Esophagus muscularis mucosa (tissue), 4 donors: ENCODE measurements at regions not wholly inside any gene's neighbourhood (a gene's known extent, or its start where the extent isn't known, plus 50 kb on each side); places are given as distances from the start of the nearest gene placed in this dataset.

Source experiments
- EP300 ChIP-seq: sonication (generic); formaldehyde crosslinking; IDR thresholded peaks from one replicate; pipeline ENCODE4 v1.6.1; 2017; ENCODE audit warnings: antibody characterized with exemption
- POLR2AphosphoS5 ChIP-seq, 2 donors: sonication (generic); formaldehyde crosslinking; IDR thresholded peaks; one replicate each; pipeline ENCODE4 v1.6.1; 2017; ENCODE audit warnings: antibody characterized with exemption in 2 of 2
- TF ChIP-seq, protein P1 (sequence below), 3 experiments: fragments of 200-600 bp in 2 of 3; fragments of 450-650 bp in 1 of 3; sonication (generic) in 2 of 3; IDR thresholded peaks; one replicate each; pipeline ENCODE4 v1.5.1; 2017 to 2019; ENCODE audit warnings: antibody characterized with exemption in 3 of 3, mild to moderate bottlenecking in 2 of 3, moderate library complexity in 1 of 3

GRCh38 chr11:87909178-87909577 lies 266.1 kb downstream of the RAB38 start:
- TF ChIP-seq, protein P1, sequence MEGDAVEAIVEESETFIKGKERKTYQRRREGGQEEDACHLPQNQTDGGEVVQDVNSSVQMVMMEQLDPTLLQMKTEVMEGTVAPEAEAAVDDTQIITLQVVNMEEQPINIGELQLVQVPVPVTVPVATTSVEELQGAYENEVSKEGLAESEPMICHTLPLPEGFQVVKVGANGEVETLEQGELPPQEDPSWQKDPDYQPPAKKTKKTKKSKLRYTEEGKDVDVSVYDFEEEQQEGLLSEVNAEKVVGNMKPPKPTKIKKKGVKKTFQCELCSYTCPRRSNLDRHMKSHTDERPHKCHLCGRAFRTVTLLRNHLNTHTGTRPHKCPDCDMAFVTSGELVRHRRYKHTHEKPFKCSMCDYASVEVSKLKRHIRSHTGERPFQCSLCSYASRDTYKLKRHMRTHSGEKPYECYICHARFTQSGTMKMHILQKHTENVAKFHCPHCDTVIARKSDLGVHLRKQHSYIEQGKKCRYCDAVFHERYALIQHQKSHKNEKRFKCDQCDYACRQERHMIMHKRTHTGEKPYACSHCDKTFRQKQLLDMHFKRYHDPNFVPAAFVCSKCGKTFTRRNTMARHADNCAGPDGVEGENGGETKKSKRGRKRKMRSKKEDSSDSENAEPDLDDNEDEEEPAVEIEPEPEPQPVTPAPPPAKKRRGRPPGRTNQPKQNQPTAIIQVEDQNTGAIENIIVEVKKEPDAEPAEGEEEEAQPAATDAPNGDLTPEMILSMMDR (IDR thresholded peaks at IDR 0.05), result no peak
- no peak for TF ChIP-seq POLR2AphosphoS5 (IDR thresholded peaks at IDR 0.05)
- no peak for TF ChIP-seq EP300
